KMS-11 (cell line): ENCODE measurements at regions not wholly inside any gene's neighbourhood (a gene's known extent, or its start where the extent isn't known, plus 50 kb on each side); places are given as distances from the start of the nearest gene placed in this dataset.

Experiments
- H2AFZ ChIP-seq: fragments of 200-600 bp; sonication (generic); 2 replicates; pipeline ENCODE4 v1.6.1; 2016; ENCODE audit warnings: antibody characterized with exemption, mixed run types, low read depth
- H3K27ac ChIP-seq: fragments of 200-600 bp; sonication (generic); 2 replicates; pipeline ENCODE4 v1.6.1; 2016; ENCODE audit warnings: mild to moderate bottlenecking, mixed run types
- H3K27me3 ChIP-seq: fragments of 200-600 bp; sonication (generic); 2 replicates; pipeline ENCODE4 v1.6.1; 2017; ENCODE audit warnings: mild to moderate bottlenecking, low read depth, mixed run types, moderate library complexity; ENCODE audit not compliant: insufficient read depth
- H3K36me3 ChIP-seq: fragments of 200-600 bp; sonication (generic); 2 replicates; pipeline ENCODE4 v1.6.1; 2017; ENCODE audit warnings: mild to moderate bottlenecking, mixed run types; ENCODE audit not compliant: insufficient read depth
- H3K4me1 ChIP-seq: fragments of 200-600 bp; sonication (generic); 2 replicates; pipeline ENCODE4 v1.6.1; 2016; ENCODE audit warnings: mild to moderate bottlenecking, low read depth, mixed run types; ENCODE audit not compliant: poor library complexity, severe bottlenecking
- H3K4me2 ChIP-seq: fragments of 200-600 bp; sonication (generic); 2 replicates; pipeline ENCODE4 v1.7.0; 2016; ENCODE audit warnings: mild to moderate bottlenecking, mixed run types
- H3K4me3 ChIP-seq: fragments of 200-600 bp; sonication (generic); IDR thresholded peaks from 2 replicates; pipeline ENCODE4 v1.6.1; 2017; ENCODE audit warnings: low read depth, low read length, mixed read lengths; ENCODE audit not compliant: insufficient read depth
- H3K79me2 ChIP-seq: fragments of 200-600 bp; sonication (generic); 2 replicates; pipeline ENCODE4 v1.6.1; 2016; ENCODE audit warnings: low read depth, mixed run types; ENCODE audit not compliant: insufficient read depth
- H3K9ac ChIP-seq: fragments of 200-600 bp; sonication (generic); 2 replicates; pipeline ENCODE4 v1.6.1; 2016; ENCODE audit warnings: mild to moderate bottlenecking, mixed run types
- H4K20me1 ChIP-seq: fragments of 200-600 bp; sonication (generic); 2 replicates; pipeline ENCODE4 v1.6.1; 2016; ENCODE audit warnings: mild to moderate bottlenecking, mixed run types; ENCODE audit not compliant: insufficient read depth
- TF ChIP-seq, protein P1 (sequence below): fragments of 200-600 bp; sonication (generic); conservative IDR thresholded peaks from 2 replicates; pipeline ENCODE4 v1.6.1; 2017; ENCODE audit warnings: low read depth, mild to moderate bottlenecking, antibody characterized with exemption, low read length, moderate library complexity, mixed read lengths

DNA sequence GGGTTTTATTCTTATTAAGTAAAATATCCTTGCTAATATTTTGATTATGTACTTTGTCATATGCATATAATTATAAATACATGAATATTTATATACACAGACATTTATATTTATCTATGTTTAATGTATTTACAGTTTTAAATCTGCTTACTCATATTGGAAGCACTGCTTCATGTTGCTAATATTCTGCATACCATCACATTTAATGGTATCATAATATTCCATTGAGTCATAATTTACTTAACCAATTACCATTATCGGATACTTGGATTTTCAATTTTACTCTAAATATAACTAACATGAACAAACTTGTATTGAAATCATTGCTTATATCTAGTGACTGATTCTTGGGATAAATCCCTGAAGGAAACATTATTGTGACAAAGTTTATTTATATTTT is 155.2 kb downstream of the MBL2 start:
- Histone ChIP-seq H4K20me1 (no peaks in the 10 kb centered on the region), H3K36me3 (no peaks in the 10 kb centered on the region), H2AFZ (no peak overlapping the region), H3K27ac (no peak overlapping the region), H3K79me2 (no peaks in the 10 kb centered on the region), H3K4me1 (no peaks in the 10 kb centered on the region), H3K27me3 (no peaks in the 10 kb centered on the region), H3K9ac (no peak overlapping the region), H3K4me2 (no peak overlapping the region), H3K4me3 (no peak overlapping the region)
- TF ChIP-seq, protein P1, sequence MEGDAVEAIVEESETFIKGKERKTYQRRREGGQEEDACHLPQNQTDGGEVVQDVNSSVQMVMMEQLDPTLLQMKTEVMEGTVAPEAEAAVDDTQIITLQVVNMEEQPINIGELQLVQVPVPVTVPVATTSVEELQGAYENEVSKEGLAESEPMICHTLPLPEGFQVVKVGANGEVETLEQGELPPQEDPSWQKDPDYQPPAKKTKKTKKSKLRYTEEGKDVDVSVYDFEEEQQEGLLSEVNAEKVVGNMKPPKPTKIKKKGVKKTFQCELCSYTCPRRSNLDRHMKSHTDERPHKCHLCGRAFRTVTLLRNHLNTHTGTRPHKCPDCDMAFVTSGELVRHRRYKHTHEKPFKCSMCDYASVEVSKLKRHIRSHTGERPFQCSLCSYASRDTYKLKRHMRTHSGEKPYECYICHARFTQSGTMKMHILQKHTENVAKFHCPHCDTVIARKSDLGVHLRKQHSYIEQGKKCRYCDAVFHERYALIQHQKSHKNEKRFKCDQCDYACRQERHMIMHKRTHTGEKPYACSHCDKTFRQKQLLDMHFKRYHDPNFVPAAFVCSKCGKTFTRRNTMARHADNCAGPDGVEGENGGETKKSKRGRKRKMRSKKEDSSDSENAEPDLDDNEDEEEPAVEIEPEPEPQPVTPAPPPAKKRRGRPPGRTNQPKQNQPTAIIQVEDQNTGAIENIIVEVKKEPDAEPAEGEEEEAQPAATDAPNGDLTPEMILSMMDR: no peak

DNA sequence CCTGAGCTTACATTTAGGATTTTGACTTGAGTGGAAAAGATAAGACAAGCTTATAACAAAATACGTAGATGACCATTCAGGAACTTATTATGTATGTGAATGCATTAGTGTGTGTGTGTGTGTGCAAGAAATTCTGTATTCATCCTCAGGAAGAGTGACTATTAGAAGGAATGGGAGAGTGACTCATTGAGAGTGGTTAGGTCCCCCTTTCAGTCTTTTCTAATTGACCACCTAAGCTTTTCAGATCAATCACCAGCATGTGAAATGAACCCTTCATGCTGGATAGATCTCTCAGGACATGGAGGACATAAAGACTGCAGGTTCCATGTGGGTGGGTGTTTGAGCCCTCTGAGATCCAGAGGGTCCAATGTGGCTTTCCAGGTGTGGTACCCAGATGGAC is 153.5 kb downstream of the MBL2 start:
- H3K4me2 ChIP-seq: no peak overlapping the region
- H3K27me3 ChIP-seq: no peaks in the 10 kb centered on the region
- H3K4me3 ChIP-seq: no peak overlapping the region
- TF ChIP-seq, protein P1: no peak
- H4K20me1 ChIP-seq: no peaks in the 10 kb centered on the region
- no peak overlapping the region for H3K27ac ChIP-seq
- no peaks in the 10 kb centered on the region for H3K36me3 ChIP-seq
- no peaks in the 10 kb centered on the region for H3K4me1 ChIP-seq
- H3K79me2 ChIP-seq: no peaks in the 10 kb centered on the region
- no peak overlapping the region for H3K9ac ChIP-seq
- H2AFZ ChIP-seq: no peak overlapping the region

DNA sequence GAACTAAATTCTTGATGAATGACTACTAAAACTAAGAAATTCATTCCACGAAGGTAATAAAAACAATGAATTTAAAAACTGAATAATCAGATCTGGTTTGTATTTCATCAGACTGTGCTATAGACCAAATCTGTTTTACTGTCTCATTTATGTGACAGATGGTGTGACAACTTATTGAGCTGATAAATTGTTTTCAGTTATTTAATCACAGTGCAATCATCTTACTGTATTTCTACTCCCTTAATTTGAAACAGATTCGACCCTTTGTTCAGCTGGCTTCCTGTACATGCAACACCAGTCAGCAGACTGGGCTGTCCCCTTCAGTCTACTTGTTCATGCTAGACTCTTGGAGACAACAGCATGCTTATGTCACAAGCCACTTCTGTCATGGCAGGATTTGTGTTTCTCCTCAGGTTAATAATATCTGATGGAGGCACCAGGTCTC is 150.9 kb downstream of the MBL2 start:
- Histone ChIP-seq H3K27me3 (no peaks in the 10 kb centered on the region), H2AFZ (no peak overlapping the region), H3K36me3 (no peaks in the 10 kb centered on the region), H3K4me3 (no peak overlapping the region), H3K79me2 (no peaks in the 10 kb centered on the region), H3K4me1 (no peaks in the 10 kb centered on the region), H3K27ac (no peak overlapping the region), H3K4me2 (no peak overlapping the region), H4K20me1 (no peaks in the 10 kb centered on the region), H3K9ac (no peak overlapping the region)
- TF ChIP-seq, protein P1: no peak

DNA sequence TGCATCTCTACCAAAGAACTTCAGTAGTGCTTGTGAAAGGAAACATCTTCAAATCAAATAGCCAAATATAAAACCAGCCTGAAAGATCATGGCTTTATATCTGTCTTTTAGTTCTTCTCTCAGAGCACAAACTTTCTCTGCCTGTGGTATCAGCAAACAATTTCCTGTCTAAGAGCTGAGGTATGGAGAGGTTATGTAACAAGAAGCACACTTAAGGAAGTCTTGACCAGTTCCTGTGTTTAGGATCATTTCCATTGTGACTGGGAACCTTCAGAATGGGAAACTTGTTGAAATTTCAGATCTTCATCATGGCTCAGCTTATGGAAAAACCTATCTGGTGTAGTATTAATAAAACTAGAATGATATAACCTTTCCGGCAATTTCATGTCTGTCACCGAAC is 148.8 kb downstream of the MBL2 start:
- H2AFZ ChIP-seq: no peak overlapping the region
- no peak overlapping the region for H3K4me2 ChIP-seq
- H3K4me3 ChIP-seq: no peak overlapping the region
- no peaks in the 10 kb centered on the region for H4K20me1 ChIP-seq
- TF ChIP-seq, protein P1: no peak
- H3K9ac ChIP-seq: no peak overlapping the region
- no peaks in the 10 kb centered on the region for H3K79me2 ChIP-seq
- no peaks in the 10 kb centered on the region for H3K36me3 ChIP-seq
- no peak overlapping the region for H3K27ac ChIP-seq
- H3K27me3 ChIP-seq: no peaks in the 10 kb centered on the region
- H3K4me1 ChIP-seq: no peaks in the 10 kb centered on the region
